Suppressor macrophage treated with lipopolysaccharide for 1 hour (primary cell): ENCODE measurements at regions not wholly inside any gene's neighbourhood (a gene's known extent, or its start where the extent isn't known, plus 50 kb on each side); places are given as distances from the start of the nearest gene placed in this dataset.

Source experiments
- DNase-seq, 3 donors: peaks; one replicate each; pipeline ENCODE4 v3.0.0-alpha.2; 2020 to 2022

GRCh38 chr4:6523251-6523650 is 50.8 kb upstream of the PPP2R2C start:
- DNase-seq, result peak; percentile 58 to 63 (median 59)

- DNase-seq, result no peak
These were observed 50.6 kb upstream of the MAN2B2 start for GRCh38 chr4:6524436-6524835.
